NCI-H2227 (cell line): ENCODE measurements at regions not wholly inside any gene's neighbourhood (a gene's known extent, or its start where the extent isn't known, plus 50 kb on each side); places are given as distances from the start of the nearest gene placed in this dataset.

ENCODE experiments used
- DNase-seq: peaks from one replicate; lab custom pipeline; 2025; ENCODE audit not compliant: unreplicated experiment; lab: John Stamatoyannopoulos, UW

GRCh38 chr5:120388016-120388781 is 75.9 kb upstream of the PRR16 start:
- DNase-seq, result no peak

- no peak for DNase-seq
These were observed 69.8 kb upstream of the PRR16 start for GRCh38 chr5:120394259-120394658.

GRCh38 chr5:120396186-120396585 is 67.9 kb upstream of the PRR16 start:
- DNase-seq, result no peak

- DNase-seq, result no peak
These were observed 63.7 kb upstream of the PRR16 start for GRCh38 chr5:120400356-120400755.

GRCh38 chr5:120402606-120403005 is 61.5 kb upstream of the PRR16 start:
- DNase-seq, result no peak

GRCh38 chr5:120405286-120405864 is 58.7 kb upstream of the PRR16 start:
- DNase-seq, result no peak

- DNase-seq, result no peak
These were observed 58.2 kb upstream of the PRR16 start for GRCh38 chr5:120405923-120406322.

- DNase-seq, result no peak
These were observed 50.4 kb upstream of the PRR16 start for GRCh38 chr5:120413686-120414085.
